ENCODE measurements at regions not wholly inside any gene's neighbourhood (a gene's known extent, or its start where the extent isn't known, plus 50 kb on each side); places are given as distances from the start of the nearest gene placed in this dataset.

GRCh38 chr2:207327513-207327912 is 161.8 kb upstream of the KLF7 start (continued):
- no peak for TF ChIP-seq ZNF384 (IDR thresholded peaks at IDR 0.05; ENCODE audit: borderline replicate concordance, low read depth, low read length)
- TF ChIP-seq, protein P1, sequence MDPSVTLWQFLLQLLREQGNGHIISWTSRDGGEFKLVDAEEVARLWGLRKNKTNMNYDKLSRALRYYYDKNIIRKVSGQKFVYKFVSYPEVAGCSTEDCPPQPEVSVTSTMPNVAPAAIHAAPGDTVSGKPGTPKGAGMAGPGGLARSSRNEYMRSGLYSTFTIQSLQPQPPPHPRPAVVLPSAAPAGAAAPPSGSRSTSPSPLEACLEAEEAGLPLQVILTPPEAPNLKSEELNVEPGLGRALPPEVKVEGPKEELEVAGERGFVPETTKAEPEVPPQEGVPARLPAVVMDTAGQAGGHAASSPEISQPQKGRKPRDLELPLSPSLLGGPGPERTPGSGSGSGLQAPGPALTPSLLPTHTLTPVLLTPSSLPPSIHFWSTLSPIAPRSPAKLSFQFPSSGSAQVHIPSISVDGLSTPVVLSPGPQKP (IDR thresholded peaks at IDR 0.05; ENCODE audit: low read depth, low read length): no peak
- TF ChIP-seq ETV6 (conservative IDR thresholded peaks at IDR 0.05 in 1 of 2, IDR thresholded peaks at IDR 0.05 in 1 of 2; ENCODE audit: borderline replicate concordance in 1 of 2, low read depth in 1 of 2): no peak
- TF ChIP-seq CREM (IDR thresholded peaks at IDR 0.05; ENCODE audit: low read depth): peak; percentile 73
- no peak for TF ChIP-seq SUZ12 (IDR thresholded peaks at IDR 0.05; ENCODE audit: unreplicated experiment)
- TF ChIP-seq ZNF622 (IDR thresholded peaks at IDR 0.05): no peak
- TF ChIP-seq ATF7 (IDR thresholded peaks at IDR 0.05; ENCODE audit: low read depth): no peak
- TF ChIP-seq, protein P2, sequence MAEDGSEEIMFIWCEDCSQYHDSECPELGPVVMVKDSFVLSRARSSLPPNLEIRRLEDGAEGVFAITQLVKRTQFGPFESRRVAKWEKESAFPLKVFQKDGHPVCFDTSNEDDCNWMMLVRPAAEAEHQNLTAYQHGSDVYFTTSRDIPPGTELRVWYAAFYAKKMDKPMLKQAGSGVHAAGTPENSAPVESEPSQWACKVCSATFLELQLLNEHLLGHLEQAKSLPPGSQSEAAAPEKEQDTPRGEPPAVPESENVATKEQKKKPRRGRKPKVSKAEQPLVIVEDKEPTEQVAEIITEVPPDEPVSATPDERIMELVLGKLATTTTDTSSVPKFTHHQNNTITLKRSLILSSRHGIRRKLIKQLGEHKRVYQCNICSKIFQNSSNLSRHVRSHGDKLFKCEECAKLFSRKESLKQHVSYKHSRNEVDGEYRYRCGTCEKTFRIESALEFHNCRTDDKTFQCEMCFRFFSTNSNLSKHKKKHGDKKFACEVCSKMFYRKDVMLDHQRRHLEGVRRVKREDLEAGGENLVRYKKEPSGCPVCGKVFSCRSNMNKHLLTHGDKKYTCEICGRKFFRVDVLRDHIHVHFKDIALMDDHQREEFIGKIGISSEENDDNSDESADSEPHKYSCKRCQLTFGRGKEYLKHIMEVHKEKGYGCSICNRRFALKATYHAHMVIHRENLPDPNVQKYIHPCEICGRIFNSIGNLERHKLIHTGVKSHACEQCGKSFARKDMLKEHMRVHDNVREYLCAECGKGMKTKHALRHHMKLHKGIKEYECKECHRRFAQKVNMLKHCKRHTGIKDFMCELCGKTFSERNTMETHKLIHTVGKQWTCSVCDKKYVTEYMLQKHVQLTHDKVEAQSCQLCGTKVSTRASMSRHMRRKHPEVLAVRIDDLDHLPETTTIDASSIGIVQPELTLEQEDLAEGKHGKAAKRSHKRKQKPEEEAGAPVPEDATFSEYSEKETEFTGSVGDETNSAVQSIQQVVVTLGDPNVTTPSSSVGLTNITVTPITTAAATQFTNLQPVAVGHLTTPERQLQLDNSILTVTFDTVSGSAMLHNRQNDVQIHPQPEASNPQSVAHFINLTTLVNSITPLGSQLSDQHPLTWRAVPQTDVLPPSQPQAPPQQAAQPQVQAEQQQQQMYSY (CRISPR knock-in tag; IDR thresholded peaks at IDR 0.05): no peak
- peak in 1 of 2 experiments; percentile 74; a peak in 1 of 4 replicates for TF ChIP-seq EP300 (IDR thresholded peaks at IDR 0.05; ENCODE audit: borderline replicate concordance in 1 of 2, control insufficient read depth in 1 of 2, low read depth in 2 of 2, low read length in 2 of 2)
- TF ChIP-seq ZNF24 (IDR thresholded peaks at IDR 0.05): no peak
- TF ChIP-seq BHLHE40 (IDR thresholded peaks at IDR 0.05; ENCODE audit: borderline replicate concordance in 1 of 2, low read depth in 2 of 2, low read length in 1 of 2): no peak
- TF ChIP-seq SMC3 (IDR thresholded peaks at IDR 0.05; ENCODE audit: borderline replicate concordance, low read length): no peak; the same call in 1 of the 2 replicates
- TF ChIP-seq SMAD1 (IDR thresholded peaks at IDR 0.05; ENCODE audit: low read depth, partially characterized antibody): no peak
- TF ChIP-seq CEBPB (IDR thresholded peaks at IDR 0.05; ENCODE audit: borderline replicate concordance in 1 of 2, low read depth in 2 of 2, low read length in 2 of 2): no peak
- peak; percentile 76 for TF ChIP-seq SPI1 (IDR thresholded peaks at IDR 0.05; ENCODE audit: borderline replicate concordance, insufficient read depth, low read depth, low read length)
- peak; percentile 77 to 89 for TF ChIP-seq IKZF2 (IDR thresholded peaks at IDR 0.05)
- TF ChIP-seq KAT2A (conservative IDR thresholded peaks at IDR 0.05; ENCODE audit: control insufficient read depth, low read depth, low read length): no peak
- no peak for TF ChIP-seq BCL3 (IDR thresholded peaks at IDR 0.05; ENCODE audit: borderline replicate concordance, insufficient read depth, low read depth, low read length, poor library complexity, severe bottlenecking)
- no peak for TF ChIP-seq KLF5 (IDR thresholded peaks at IDR 0.05; ENCODE audit: partially characterized antibody)
- TF ChIP-seq, protein P3, sequence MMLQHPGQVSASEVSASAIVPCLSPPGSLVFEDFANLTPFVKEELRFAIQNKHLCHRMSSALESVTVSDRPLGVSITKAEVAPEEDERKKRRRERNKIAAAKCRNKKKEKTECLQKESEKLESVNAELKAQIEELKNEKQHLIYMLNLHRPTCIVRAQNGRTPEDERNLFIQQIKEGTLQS (IDR thresholded peaks at IDR 0.05; ENCODE audit: borderline replicate concordance, extremely low read depth, low read depth, low read length): no peak
- no peak for TF ChIP-seq RELA (IDR thresholded peaks at IDR 0.05; ENCODE audit: borderline replicate concordance, partially characterized antibody)
- no peak for TF ChIP-seq ESRRA (IDR thresholded peaks at IDR 0.05; ENCODE audit: low read length)
- TF ChIP-seq NFYA (IDR thresholded peaks at IDR 0.05; ENCODE audit: borderline replicate concordance, low read depth, low read length): no peak
- TF ChIP-seq CHD2 (IDR thresholded peaks at IDR 0.05; ENCODE audit: borderline replicate concordance, low read depth, low read length): no peak
- peak; percentile 80 for TF ChIP-seq EED (IDR thresholded peaks at IDR 0.05; ENCODE audit: low read depth)

Measured in GM12878 (cell line).